ENCODE measurements at regions not wholly inside any gene's neighbourhood (a gene's known extent, or its start where the extent isn't known, plus 50 kb on each side); places are given as distances from the start of the nearest gene placed in this dataset.
A peak's percentile ranks its signal among the peaks of the same experiment; 100 is the strongest.

- intact Hi-C loops (cut with DNase I): no loop called here
- DNase-seq (ENCODE audit: low spot score): no peak
Measured at GRCh38 chr5:116645627-116646026, 71.0 kb upstream of the SEMA6A start.

- intact Hi-C loops (cut with DNase I): no loop called here
Measured at GRCh38 chr5:116640236-116640635, 65.6 kb upstream of the SEMA6A start.

GRCh38 chr5:116637149-116637740, 62.6 kb upstream of the SEMA6A start:
- DNase-seq (ENCODE audit: low spot score): no peak
- intact Hi-C loops (cut with DNase I): no loop called here

More at GRCh38 chr5:116640236-116640635, 65.6 kb upstream of the SEMA6A start:
- no peak for DNase-seq (ENCODE audit: low spot score)

GRCh38 chr5:116632890-116633289, 58.3 kb upstream of the SEMA6A start:
- DNase-seq (ENCODE audit: low spot score): no peak
- intact Hi-C loops (cut with DNase I): no loop called here

GRCh38 chr5:116631147-116631546, 56.5 kb upstream of the SEMA6A start:
- intact Hi-C loops (cut with DNase I): no loop called here
- no peak for DNase-seq (ENCODE audit: low spot score)

- DNase-seq (ENCODE audit: low spot score): no peak
- intact Hi-C loops (cut with DNase I): no loop called here
Measured at GRCh38 chr5:116629168-116629567, 54.5 kb upstream of the SEMA6A start.

GRCh38 chr5:116626945-116627679, 52.5 kb upstream of the SEMA6A start:
- intact Hi-C loops (cut with DNase I): no loop called here
- DNase-seq (ENCODE audit: low spot score): no peak

- intact Hi-C loops (cut with DNase I): no loop called here
- peak; percentile 85 for DNase-seq (ENCODE audit: low spot score)
Measured at GRCh38 chr5:116626272-116626723, 51.7 kb upstream of the SEMA6A start.

Measured in cardiac septum (tissue), 1 donor.